Colonic mucosa (tissue), 4 donors: ENCODE measurements at regions not wholly inside any gene's neighbourhood (a gene's known extent, or its start where the extent isn't known, plus 50 kb on each side); places are given as distances from the start of the nearest gene placed in this dataset.
A peak's percentile ranks its signal among the peaks of the same experiment; 100 is the strongest.

Experiments used
- DNase-seq: peaks from one replicate; pipeline ENCODE4 v3.0.0-alpha.2; 2020
- H3K27ac ChIP-seq: fragments of 200-600 bp; one replicate; pipeline ENCODE4 v1.8.0; 2021
- H3K27me3 ChIP-seq: fragments of 200-600 bp; one replicate; pipeline ENCODE4 v1.8.0; 2021
- H3K36me3 ChIP-seq: fragments of 200-600 bp; one replicate; pipeline ENCODE4 v1.8.0; 2021
- H3K4me1 ChIP-seq: fragments of 200-600 bp; one replicate; pipeline ENCODE4 v1.8.0; 2021; ENCODE audit warnings: mild to moderate bottlenecking
- H3K4me3 ChIP-seq: fragments of 200-600 bp; one replicate; pipeline ENCODE4 v1.8.0; 2021
- H3K9ac ChIP-seq, 2 donors: one replicate each; pipeline ENCODE4 v1.7.0; 2013; ENCODE audit warnings: control low read depth in 2 of 2, low read depth in 2 of 2, low read length in 2 of 2
- H3K9me3 ChIP-seq: fragments of 200-600 bp; one replicate; pipeline ENCODE4 v1.8.0; 2021
- CTCF ChIP-seq: fragments of 200-600 bp; IDR thresholded peaks from one replicate; pipeline ENCODE4 v1.8.0; 2022; ENCODE audit warnings: antibody characterized with exemption, mild to moderate bottlenecking
- intact Hi-C: fragments of 100-400 bp; cut with DNase I; formaldehyde crosslinking; loops from one replicate; pipeline ENCODE4 v1.14.1; 2022
- donor health status: healthy.
- donor health status: DM: no; HTN: no; CAD: no.
- donor health status: DM: no; HTN: no; CAD: no.

- no peak overlapping the region for H3K27ac ChIP-seq
- no peaks in the 10 kb centered on the region for H3K36me3 ChIP-seq
- intact Hi-C loops = no loop called here
- H3K9me3 ChIP-seq = no peaks in the 10 kb centered on the region
- no peak overlapping the region for H3K4me3 ChIP-seq
- no peak for TF ChIP-seq CTCF
- H3K4me1 ChIP-seq = no peaks in the 10 kb centered on the region
- DNase-seq = no peak
- H3K9ac ChIP-seq = no peak overlapping the region
- H3K27me3 ChIP-seq = no peaks in the 10 kb centered on the region
Observed at GRCh38 chr3:86797946-86798345, 193.0 kb downstream of the VGLL3 start.

DNA sequence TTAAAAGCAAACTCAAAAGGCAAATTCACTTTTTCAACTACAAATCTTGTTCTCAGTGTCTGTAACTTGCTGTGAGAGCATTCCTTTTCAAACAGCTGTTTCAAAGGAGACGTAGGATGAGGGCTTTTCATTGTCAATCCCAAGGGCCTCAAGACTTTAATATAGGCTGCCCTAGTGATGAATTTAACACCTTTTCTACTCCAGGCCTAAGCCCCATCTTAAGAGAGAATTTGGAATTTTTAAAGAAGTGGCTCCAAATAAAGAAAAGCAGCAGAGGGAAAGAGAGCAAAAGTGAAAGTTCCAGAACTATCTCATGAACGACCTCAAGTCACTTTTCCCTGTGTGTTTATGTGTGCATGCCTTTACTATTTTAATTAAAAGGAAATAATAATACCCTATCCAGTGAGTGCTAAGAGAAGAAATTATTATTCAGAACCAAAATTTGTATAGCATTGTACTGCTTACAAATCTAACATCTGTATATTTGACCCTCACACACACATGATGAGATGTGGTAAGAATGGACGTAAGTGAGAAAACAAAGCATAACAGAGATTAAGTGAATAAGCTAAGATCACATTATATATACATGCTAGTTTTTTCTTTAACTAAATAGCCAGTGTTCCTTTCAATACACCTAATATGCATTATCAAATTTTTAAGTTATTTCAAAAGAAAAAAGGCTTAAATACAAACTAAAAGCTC is 196.4 kb downstream of the VGLL3 start:
- intact Hi-C loops = no loop called here
- Histone ChIP-seq H3K9ac (no peak overlapping the region), H3K27ac (peak overlapping the region; percentile 19), H3K4me3 (no peak overlapping the region), H3K36me3 (no peaks in the 10 kb centered on the region), H3K27me3 (no peaks in the 10 kb centered on the region), H3K4me1 (no peaks in the 10 kb centered on the region), H3K9me3 (no peaks in the 10 kb centered on the region)
- no peak for DNase-seq
- TF ChIP-seq CTCF = no peak

DNA sequence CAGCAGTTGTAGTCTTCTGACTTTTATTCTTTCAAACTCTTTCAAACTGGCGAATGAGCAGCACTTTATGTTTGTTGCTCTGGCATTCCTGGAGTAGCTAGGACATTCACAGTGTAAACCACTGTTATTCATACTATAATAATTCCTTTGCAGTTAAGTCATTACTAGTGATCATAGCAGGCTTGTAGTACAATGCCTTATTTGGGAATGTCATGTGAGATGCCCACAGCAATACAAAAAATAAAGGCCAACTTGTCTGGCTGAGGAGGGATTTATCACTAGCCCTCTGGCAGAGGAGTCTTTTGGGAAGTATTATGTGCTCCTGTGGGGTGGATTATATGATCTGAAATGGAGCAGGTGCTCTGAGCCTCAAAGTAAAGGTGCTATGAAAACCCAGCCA is 197.2 kb downstream of the VGLL3 start:
- no peak for TF ChIP-seq CTCF
- no peak overlapping the region for H3K4me3 ChIP-seq
- no peak overlapping the region for H3K9ac ChIP-seq
- H3K4me1 ChIP-seq = no peaks in the 10 kb centered on the region
- intact Hi-C loops = no loop called here
- no peaks in the 10 kb centered on the region for H3K27me3 ChIP-seq
- no peaks in the 10 kb centered on the region for H3K36me3 ChIP-seq
- no peak for DNase-seq
- no peaks in the 10 kb centered on the region for H3K9me3 ChIP-seq
- peak overlapping the region; percentile 19 for H3K27ac ChIP-seq

DNA sequence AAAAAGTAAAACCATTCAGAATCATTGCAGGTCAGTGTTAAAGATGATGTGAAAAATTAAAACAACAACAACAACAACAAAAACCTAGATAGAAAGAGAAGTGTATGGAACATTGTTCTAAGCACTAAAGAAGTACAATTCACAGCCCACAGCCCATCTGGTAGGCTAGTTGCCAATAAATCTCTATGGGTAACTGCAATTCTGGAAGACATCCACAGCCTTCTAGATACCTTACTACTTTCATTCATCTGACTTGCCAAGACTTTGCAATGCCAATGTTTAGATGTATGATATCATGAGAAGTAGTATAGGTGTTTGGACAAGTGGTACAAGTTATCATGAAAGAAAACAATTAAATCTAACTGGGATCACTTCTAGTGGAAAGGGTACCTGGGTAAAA is 198.6 kb downstream of the VGLL3 start:
- Histone ChIP-seq H3K9me3 (no peaks in the 10 kb centered on the region), H3K27me3 (no peaks in the 10 kb centered on the region), H3K9ac (no peak overlapping the region), H3K4me3 (no peak overlapping the region), H3K36me3 (no peaks in the 10 kb centered on the region), H3K27ac (no peak overlapping the region), H3K4me1 (no peaks in the 10 kb centered on the region)
- no peak for TF ChIP-seq CTCF
- no peak for DNase-seq
- intact Hi-C loops = no loop called here

GRCh38 chr3:86790884-86791549 is 199.9 kb downstream of the VGLL3 start:
- Histone ChIP-seq H3K4me1 (no peaks in the 10 kb centered on the region), H3K27ac (no peak overlapping the region), H3K36me3 (no peaks in the 10 kb centered on the region), H3K9me3 (no peaks in the 10 kb centered on the region), H3K27me3 (no peaks in the 10 kb centered on the region), H3K4me3 (no peak overlapping the region), H3K9ac (no peak overlapping the region)
- intact Hi-C loops = no loop called here
- DNase-seq = no peak
- TF ChIP-seq CTCF = no peak
